ENCODE measurements at regions not wholly inside any gene's neighbourhood (a gene's known extent, or its start where the extent isn't known, plus 50 kb on each side); places are given as distances from the start of the nearest gene placed in this dataset.

GRCh38 chr5:37900692-37901091 is 60.9 kb upstream of the GDNF start:
- Mint-ChIP-seq H3K4me3 (no peak overlapping the region), H3K36me3 (no peaks in the 10 kb centered on the region), H3K9me3 (peaks cover 0 to 9% (median 0%) of the 10 kb centered on the region in 7 donors), H3K27ac (no peak overlapping the region), H3K27me3 (no peaks in the 10 kb centered on the region), H3K4me1 (no peaks in the 10 kb centered on the region)
- Histone ChIP-seq H3K27me3 (ENCODE audit: control insufficient read depth, insufficient read depth, low read length) (no peaks in the 10 kb centered on the region), H3K27ac (ENCODE audit: insufficient read depth, low read length, poor library complexity, severe bottlenecking) (no peak overlapping the region), H3K9me3 (ENCODE audit: control insufficient read depth in 2 of 2, low read length in 2 of 2) (no peaks in the 10 kb centered on the region), H3K4me1 (ENCODE audit: control insufficient read depth, insufficient read depth, low read length, poor library complexity, severe bottlenecking) (no peaks in the 10 kb centered on the region), H3K4me3 (ENCODE audit: low read depth, low read length) (no peak overlapping the region), H3K36me3 (ENCODE audit: control insufficient read depth, insufficient read depth, low read length) (no peaks in the 10 kb centered on the region)
- ATAC-seq (ENCODE audit: low read depth in 2 of 2) (no peak), DNase-seq (no peak)

- Histone ChIP-seq H3K9me3 (ENCODE audit: control insufficient read depth in 2 of 2, low read length in 2 of 2) (no peaks in the 10 kb centered on the region), H3K36me3 (ENCODE audit: control insufficient read depth, insufficient read depth, low read length) (no peaks in the 10 kb centered on the region), H3K27ac (ENCODE audit: insufficient read depth, low read length, poor library complexity, severe bottlenecking) (no peak overlapping the region), H3K4me1 (ENCODE audit: control insufficient read depth, insufficient read depth, low read length, poor library complexity, severe bottlenecking) (no peaks in the 10 kb centered on the region), H3K4me3 (ENCODE audit: low read depth, low read length) (no peak overlapping the region), H3K27me3 (ENCODE audit: control insufficient read depth, insufficient read depth, low read length) (no peaks in the 10 kb centered on the region)
- DNase-seq (no peak), ATAC-seq (ENCODE audit: low read depth in 2 of 2) (no peak)
- Mint-ChIP-seq H3K4me3 (no peak overlapping the region), H3K9me3 (peaks cover 0 to 4% (median 0%) of the 10 kb centered on the region in 7 donors), H3K27me3 (no peaks in the 10 kb centered on the region), H3K4me1 (no peaks in the 10 kb centered on the region), H3K36me3 (no peaks in the 10 kb centered on the region), H3K27ac (no peak overlapping the region)
Measured at GRCh38 chr5:37899037-37899436, 59.2 kb upstream of the GDNF start.

GRCh38 chr5:37896159-37896558 is 56.3 kb upstream of the GDNF start:
- H3K4me3 ChIP-seq (ENCODE audit: low read depth, low read length): no peak overlapping the region
- ATAC-seq (ENCODE audit: low read depth in 2 of 2): no peak
- H3K27me3 ChIP-seq (ENCODE audit: control insufficient read depth, insufficient read depth, low read length): no peaks in the 10 kb centered on the region
- no peak overlapping the region for H3K27ac ChIP-seq (ENCODE audit: insufficient read depth, low read length, poor library complexity, severe bottlenecking)
- Mint-ChIP-seq H3K27ac (no peak overlapping the region), H3K27me3 (no peaks in the 10 kb centered on the region), H3K36me3 (no peaks in the 10 kb centered on the region), H3K4me3 (no peak overlapping the region), H3K4me1 (no peaks in the 10 kb centered on the region), H3K9me3 (peaks cover 0 to 4% (median 0%) of the 10 kb centered on the region in 7 donors)
- DNase-seq: no peak
- H3K9me3 ChIP-seq (ENCODE audit: control insufficient read depth in 2 of 2, low read length in 2 of 2): no peaks in the 10 kb centered on the region
- H3K4me1 ChIP-seq (ENCODE audit: control insufficient read depth, insufficient read depth, low read length, poor library complexity, severe bottlenecking): no peaks in the 10 kb centered on the region
- no peaks in the 10 kb centered on the region for H3K36me3 ChIP-seq (ENCODE audit: control insufficient read depth, insufficient read depth, low read length)

GRCh38 chr5:37893434-37894134 is 53.7 kb upstream of the GDNF start:
- Histone ChIP-seq H3K36me3 (ENCODE audit: control insufficient read depth, insufficient read depth, low read length) (no peaks in the 10 kb centered on the region), H3K27me3 (ENCODE audit: control insufficient read depth, insufficient read depth, low read length) (no peaks in the 10 kb centered on the region), H3K27ac (ENCODE audit: insufficient read depth, low read length, poor library complexity, severe bottlenecking) (no peak overlapping the region), H3K9me3 (ENCODE audit: control insufficient read depth in 2 of 2, low read length in 2 of 2) (no peaks in the 10 kb centered on the region), H3K4me3 (ENCODE audit: low read depth, low read length) (no peak overlapping the region), H3K4me1 (ENCODE audit: control insufficient read depth, insufficient read depth, low read length, poor library complexity, severe bottlenecking) (no peaks in the 10 kb centered on the region)
- no peak overlapping the region for H3K27ac Mint-ChIP-seq
- no peaks in the 10 kb centered on the region for H3K36me3 Mint-ChIP-seq
- no peaks in the 10 kb centered on the region for H3K27me3 Mint-ChIP-seq
- no peak overlapping the region for H3K4me3 Mint-ChIP-seq
- no peak for DNase-seq
- H3K4me1 Mint-ChIP-seq: no peaks in the 10 kb centered on the region
- peaks cover 0 to 7% (median 0%) of the 10 kb centered on the region in 7 donors for H3K9me3 Mint-ChIP-seq
- no peak for ATAC-seq (ENCODE audit: low read depth in 2 of 2)

- Histone ChIP-seq H3K9me3 (ENCODE audit: control insufficient read depth in 2 of 2, low read length in 2 of 2) (no peaks in the 10 kb centered on the region), H3K4me3 (ENCODE audit: low read depth, low read length) (no peak overlapping the region), H3K27ac (ENCODE audit: insufficient read depth, low read length, poor library complexity, severe bottlenecking) (no peak overlapping the region), H3K4me1 (ENCODE audit: control insufficient read depth, insufficient read depth, low read length, poor library complexity, severe bottlenecking) (no peaks in the 10 kb centered on the region), H3K36me3 (ENCODE audit: control insufficient read depth, insufficient read depth, low read length) (no peaks in the 10 kb centered on the region), H3K27me3 (ENCODE audit: control insufficient read depth, insufficient read depth, low read length) (no peaks in the 10 kb centered on the region)
- Mint-ChIP-seq H3K27me3 (no peaks in the 10 kb centered on the region), H3K36me3 (no peaks in the 10 kb centered on the region), H3K4me1 (no peaks in the 10 kb centered on the region), H3K4me3 (no peak overlapping the region), H3K9me3 (peaks cover 0 to 7% (median 0%) of the 10 kb centered on the region in 7 donors), H3K27ac (no peak overlapping the region)
- DNase-seq (no peak), ATAC-seq (ENCODE audit: low read depth in 2 of 2) (no peak)
Measured at GRCh38 chr5:37892586-37892985, 52.7 kb upstream of the GDNF start.

- H3K4me3 ChIP-seq (ENCODE audit: low read depth, low read length): no peak overlapping the region
- DNase-seq (no peak), ATAC-seq (ENCODE audit: low read depth in 2 of 2) (no peak)
- H3K27ac Mint-ChIP-seq: no peak overlapping the region
- H3K27me3 ChIP-seq (ENCODE audit: control insufficient read depth, insufficient read depth, low read length): no peaks in the 10 kb centered on the region
- H3K36me3 ChIP-seq (ENCODE audit: control insufficient read depth, insufficient read depth, low read length): no peaks in the 10 kb centered on the region
- H3K4me3 Mint-ChIP-seq: no peak overlapping the region
- no peaks in the 10 kb centered on the region for H3K4me1 ChIP-seq (ENCODE audit: control insufficient read depth, insufficient read depth, low read length, poor library complexity, severe bottlenecking)
- no peaks in the 10 kb centered on the region for H3K4me1 Mint-ChIP-seq
- H3K27me3 Mint-ChIP-seq: no peaks in the 10 kb centered on the region
- H3K9me3 Mint-ChIP-seq: peaks cover 0 to 7% (median 0%) of the 10 kb centered on the region in 7 donors
- H3K36me3 Mint-ChIP-seq: no peaks in the 10 kb centered on the region
- H3K9me3 ChIP-seq (ENCODE audit: control insufficient read depth in 2 of 2, low read length in 2 of 2): no peaks in the 10 kb centered on the region
- no peak overlapping the region for H3K27ac ChIP-seq (ENCODE audit: insufficient read depth, low read length, poor library complexity, severe bottlenecking)
Measured at GRCh38 chr5:37891832-37892231, 52.0 kb upstream of the GDNF start.

- H3K4me1 Mint-ChIP-seq: no peaks in the 10 kb centered on the region
Measured at GRCh38 chr5:37889612-37890317, 49.9 kb upstream of the GDNF start.

More at GRCh38 chr5:37889612-37890317, 49.9 kb upstream of the GDNF start:
- Histone ChIP-seq H3K4me1 (ENCODE audit: control insufficient read depth, insufficient read depth, low read length, poor library complexity, severe bottlenecking) (no peaks in the 10 kb centered on the region), H3K36me3 (ENCODE audit: control insufficient read depth, insufficient read depth, low read length) (no peaks in the 10 kb centered on the region), H3K9me3 (ENCODE audit: control insufficient read depth in 2 of 2, low read length in 2 of 2) (no peaks in the 10 kb centered on the region), H3K27ac (ENCODE audit: insufficient read depth, low read length, poor library complexity, severe bottlenecking) (no peak overlapping the region), H3K4me3 (ENCODE audit: low read depth, low read length) (no peak overlapping the region), H3K27me3 (ENCODE audit: control insufficient read depth, insufficient read depth, low read length) (no peaks in the 10 kb centered on the region)
- H3K4me3 Mint-ChIP-seq: no peak overlapping the region
- ATAC-seq (ENCODE audit: low read depth in 2 of 2) (no peak), DNase-seq (no peak)
- peaks cover 0 to 8% (median under 1%) of the 10 kb centered on the region in 7 donors for H3K9me3 Mint-ChIP-seq
- no peaks in the 10 kb centered on the region for H3K36me3 Mint-ChIP-seq
- no peaks in the 10 kb centered on the region for H3K27me3 Mint-ChIP-seq
- no peak overlapping the region for H3K27ac Mint-ChIP-seq

Measured in CD4-positive, CD25-positive, alpha-beta regulatory T cell (primary cell).